ENCODE measurements at regions not wholly inside any gene's neighbourhood (a gene's known extent, or its start where the extent isn't known, plus 50 kb on each side); places are given as distances from the start of the nearest gene placed in this dataset.
"Not testable (repeated sequence)": the region's sequence is repeated elsewhere in the genome, so short reads cannot be mapped to it uniquely, and the experiment has no call there.

- Mint-ChIP-seq H3K4me3 (no peak overlapping the region), H3K36me3 (ENCODE audit: insufficient read depth) (no peaks in the 10 kb centered on the region), H3K4me1 (no peaks in the 10 kb centered on the region), H3K27me3 (no peaks in the 10 kb centered on the region), H3K9me3 (peaks cover 26% of the 10 kb centered on the region), H3K27ac (ENCODE audit: low read depth) (no peak overlapping the region)
- ATAC-seq (replicated peaks; ENCODE audit: extremely low read depth, poor library complexity, severe bottlenecking) (no peak), DNase-seq (ENCODE audit: low spot score in 2 of 2) (no peak)
Measured at GRCh38 chr13:67506407-67506806, 276.3 kb upstream of the PCDH9 start.

GRCh38 chr13:67505376-67505775 is 275.2 kb upstream of the PCDH9 start:
- H3K4me1 Mint-ChIP-seq = no peaks in the 10 kb centered on the region
- DNase-seq (ENCODE audit: low spot score in 2 of 2) (no peak), ATAC-seq (replicated peaks; ENCODE audit: extremely low read depth, poor library complexity, severe bottlenecking) (no peak)
- H3K4me3 Mint-ChIP-seq = no peak overlapping the region
- H3K9me3 Mint-ChIP-seq = peaks cover 30% of the 10 kb centered on the region
- no peak overlapping the region for H3K27ac Mint-ChIP-seq (ENCODE audit: low read depth)
- H3K27me3 Mint-ChIP-seq = no peaks in the 10 kb centered on the region
- no peaks in the 10 kb centered on the region for H3K36me3 Mint-ChIP-seq (ENCODE audit: insufficient read depth)

GRCh38 chr13:67498948-67499347 is 268.8 kb upstream of the PCDH9 start:
- ATAC-seq (replicated peaks; ENCODE audit: extremely low read depth, poor library complexity, severe bottlenecking) = no peak
- Mint-ChIP-seq H3K27ac (ENCODE audit: low read depth) (no peak overlapping the region), H3K36me3 (ENCODE audit: insufficient read depth) (no peaks in the 10 kb centered on the region), H3K4me1 (no peaks in the 10 kb centered on the region), H3K9me3 (peaks cover 28% of the 10 kb centered on the region), H3K27me3 (no peaks in the 10 kb centered on the region), H3K4me3 (no peak overlapping the region)
- no peak for DNase-seq (ENCODE audit: low spot score in 2 of 2)

GRCh38 chr13:67493835-67494234 is 263.7 kb upstream of the PCDH9 start:
- Mint-ChIP-seq H3K9me3 (peaks cover 9% of the 10 kb centered on the region), H3K4me3 (no peak overlapping the region), H3K27me3 (no peaks in the 10 kb centered on the region), H3K4me1 (no peaks in the 10 kb centered on the region), H3K36me3 (ENCODE audit: insufficient read depth) (peaks cover 2% of the 10 kb centered on the region), H3K27ac (ENCODE audit: low read depth) (no peak overlapping the region)
- DNase-seq (ENCODE audit: low spot score in 2 of 2) (no peak), ATAC-seq (replicated peaks; ENCODE audit: extremely low read depth, poor library complexity, severe bottlenecking) (no peak)

GRCh38 chr13:67489016-67489415 is 258.9 kb upstream of the PCDH9 start:
- DNase-seq (ENCODE audit: low spot score in 2 of 2) (no peak), ATAC-seq (replicated peaks; ENCODE audit: extremely low read depth, poor library complexity, severe bottlenecking) (no peak)
- H3K36me3 Mint-ChIP-seq (ENCODE audit: insufficient read depth) = peaks cover 2% of the 10 kb centered on the region
- H3K4me3 Mint-ChIP-seq = no peak overlapping the region
- no peaks in the 10 kb centered on the region for H3K27me3 Mint-ChIP-seq
- no peak overlapping the region for H3K27ac Mint-ChIP-seq (ENCODE audit: low read depth)
- no peaks in the 10 kb centered on the region for H3K9me3 Mint-ChIP-seq
- H3K4me1 Mint-ChIP-seq = no peaks in the 10 kb centered on the region

- Mint-ChIP-seq H3K36me3 (ENCODE audit: insufficient read depth) (no peaks in the 10 kb centered on the region), H3K9me3 (peaks cover 10% of the 10 kb centered on the region), H3K27ac (ENCODE audit: low read depth) (no peak overlapping the region), H3K4me3 (no peak overlapping the region), H3K4me1 (no peaks in the 10 kb centered on the region), H3K27me3 (no peaks in the 10 kb centered on the region)
- ATAC-seq (replicated peaks; ENCODE audit: extremely low read depth, poor library complexity, severe bottlenecking) = no peak
- no peak for DNase-seq (ENCODE audit: low spot score in 2 of 2)
Measured at GRCh38 chr13:67481445-67481844, 251.3 kb upstream of the PCDH9 start.

GRCh38 chr13:67474115-67474514 is 244.0 kb upstream of the PCDH9 start:
- H3K36me3 Mint-ChIP-seq (ENCODE audit: insufficient read depth) = no peaks in the 10 kb centered on the region
- H3K27ac Mint-ChIP-seq (ENCODE audit: low read depth) = no peak overlapping the region
- H3K27me3 Mint-ChIP-seq = no peaks in the 10 kb centered on the region
- H3K9me3 Mint-ChIP-seq = peaks cover 11% of the 10 kb centered on the region
- no peak overlapping the region for H3K4me3 Mint-ChIP-seq
- H3K4me1 Mint-ChIP-seq = no peaks in the 10 kb centered on the region
- no peak for DNase-seq (ENCODE audit: low spot score in 2 of 2)
- ATAC-seq (replicated peaks; ENCODE audit: extremely low read depth, poor library complexity, severe bottlenecking) = no peak

GRCh38 chr13:67469623-67470022 is 239.5 kb upstream of the PCDH9 start:
- H3K27ac Mint-ChIP-seq (ENCODE audit: low read depth) = no peak overlapping the region
- H3K4me1 Mint-ChIP-seq = no peaks in the 10 kb centered on the region
- H3K4me3 Mint-ChIP-seq = no peak overlapping the region
- no peaks in the 10 kb centered on the region for H3K27me3 Mint-ChIP-seq
- no peak for DNase-seq (ENCODE audit: low spot score in 2 of 2)
- H3K36me3 Mint-ChIP-seq (ENCODE audit: insufficient read depth) = no peaks in the 10 kb centered on the region
- peaks cover 19% of the 10 kb centered on the region for H3K9me3 Mint-ChIP-seq
- ATAC-seq (replicated peaks; ENCODE audit: extremely low read depth, poor library complexity, severe bottlenecking) = no peak

GRCh38 chr13:67466569-67466968 is 236.4 kb upstream of the PCDH9 start:
- Mint-ChIP-seq H3K4me1 (no peaks in the 10 kb centered on the region), H3K4me3 (no peak overlapping the region), H3K27me3 (no peaks in the 10 kb centered on the region), H3K9me3 (peaks cover 18% of the 10 kb centered on the region), H3K36me3 (ENCODE audit: insufficient read depth) (no peaks in the 10 kb centered on the region), H3K27ac (ENCODE audit: low read depth) (no peak overlapping the region)
- ATAC-seq (replicated peaks; ENCODE audit: extremely low read depth, poor library complexity, severe bottlenecking) = no peak
- no peak for DNase-seq (ENCODE audit: low spot score in 2 of 2)

- H3K4me3 Mint-ChIP-seq = no peak overlapping the region
- H3K4me1 Mint-ChIP-seq = no peaks in the 10 kb centered on the region
- H3K27ac Mint-ChIP-seq (ENCODE audit: low read depth) = no peak overlapping the region
- H3K36me3 Mint-ChIP-seq (ENCODE audit: insufficient read depth) = no peaks in the 10 kb centered on the region
- ATAC-seq (replicated peaks; ENCODE audit: extremely low read depth, poor library complexity, severe bottlenecking) (no peak), DNase-seq (ENCODE audit: low spot score in 2 of 2) (no peak)
- peaks cover 19% of the 10 kb centered on the region for H3K9me3 Mint-ChIP-seq
- H3K27me3 Mint-ChIP-seq = no peaks in the 10 kb centered on the region
Measured at GRCh38 chr13:67464154-67464553, 234.0 kb upstream of the PCDH9 start.

GRCh38 chr13:67462098-67462497 is 232.0 kb upstream of the PCDH9 start:
- no peak overlapping the region for H3K4me3 Mint-ChIP-seq
- H3K4me1 Mint-ChIP-seq = no peaks in the 10 kb centered on the region
- no peaks in the 10 kb centered on the region for H3K36me3 Mint-ChIP-seq (ENCODE audit: insufficient read depth)
- ATAC-seq (replicated peaks; ENCODE audit: extremely low read depth, poor library complexity, severe bottlenecking) = no peak
- no peaks in the 10 kb centered on the region for H3K27me3 Mint-ChIP-seq
- H3K9me3 Mint-ChIP-seq = peaks cover 12% of the 10 kb centered on the region
- H3K27ac Mint-ChIP-seq (ENCODE audit: low read depth) = no peak overlapping the region
- DNase-seq (ENCODE audit: low spot score in 2 of 2) = no peak

GRCh38 chr13:67452526-67452925 is 222.4 kb upstream of the PCDH9 start:
- H3K9me3 Mint-ChIP-seq = peaks cover 10% of the 10 kb centered on the region
- not testable (repeated sequence) for H3K27me3 Mint-ChIP-seq; H3K36me3 Mint-ChIP-seq (ENCODE audit: insufficient read depth); DNase-seq (ENCODE audit: low spot score in 2 of 2); H3K4me1 Mint-ChIP-seq; ATAC-seq (replicated peaks; ENCODE audit: extremely low read depth, poor library complexity, severe bottlenecking); H3K27ac Mint-ChIP-seq (ENCODE audit: low read depth); H3K4me3 Mint-ChIP-seq

- Mint-ChIP-seq H3K27ac (ENCODE audit: low read depth) (no peak overlapping the region), H3K9me3 (peaks cover 15% of the 10 kb centered on the region), H3K36me3 (ENCODE audit: insufficient read depth) (no peaks in the 10 kb centered on the region), H3K27me3 (no peaks in the 10 kb centered on the region), H3K4me1 (no peaks in the 10 kb centered on the region), H3K4me3 (no peak overlapping the region)
- DNase-seq (ENCODE audit: low spot score in 2 of 2) (no peak), ATAC-seq (replicated peaks; ENCODE audit: extremely low read depth, poor library complexity, severe bottlenecking) (no peak)
Measured at GRCh38 chr13:67445436-67445835, 215.3 kb upstream of the PCDH9 start.

GRCh38 chr13:67443923-67444322 is 213.8 kb upstream of the PCDH9 start:
- no peak for DNase-seq (ENCODE audit: low spot score in 2 of 2)
- no peaks in the 10 kb centered on the region for H3K4me1 Mint-ChIP-seq
- ATAC-seq (replicated peaks; ENCODE audit: extremely low read depth, poor library complexity, severe bottlenecking) = no peak
- H3K36me3 Mint-ChIP-seq (ENCODE audit: insufficient read depth) = no peaks in the 10 kb centered on the region
- H3K27ac Mint-ChIP-seq (ENCODE audit: low read depth) = no peak overlapping the region
- H3K27me3 Mint-ChIP-seq = no peaks in the 10 kb centered on the region
- peaks cover 15% of the 10 kb centered on the region for H3K9me3 Mint-ChIP-seq
- H3K4me3 Mint-ChIP-seq = no peak overlapping the region
